Stomach smooth muscle (tissue), 2 donors: ENCODE measurements at regions not wholly inside any gene's neighbourhood (a gene's known extent, or its start where the extent isn't known, plus 50 kb on each side); places are given as distances from the start of the nearest gene placed in this dataset.
"Not testable (repeated sequence)": the region's sequence is repeated elsewhere in the genome, so short reads cannot be mapped to it uniquely, and the experiment has no call there.

Experiments
- H3K27ac ChIP-seq: one replicate; pipeline ENCODE4 v1.7.0; 2013; ENCODE audit warnings: mild to moderate bottlenecking, low read length, inconsistent platforms
- H3K27me3 ChIP-seq, 2 donors: one replicate each; pipeline ENCODE4 v1.7.0; 2013; ENCODE audit warnings: low read length in 2 of 2; ENCODE audit not compliant: insufficient read depth in 2 of 2, control insufficient read depth in 1 of 2
- H3K36me3 ChIP-seq, 2 donors: one replicate each; pipeline ENCODE4 v1.7.0; 2013; ENCODE audit warnings: low read length in 2 of 2; ENCODE audit not compliant: control insufficient read depth in 2 of 2, insufficient read depth in 2 of 2
- H3K4me1 ChIP-seq: one replicate; pipeline ENCODE4 v1.7.0; 2013; ENCODE audit warnings: low read length; ENCODE audit not compliant: control insufficient read depth, insufficient read depth
- H3K4me3 ChIP-seq, 2 donors: one replicate each; pipeline ENCODE4 v1.7.0; 2013; ENCODE audit warnings: low read length in 2 of 2
- H3K9ac ChIP-seq, 2 donors: one replicate each; pipeline ENCODE4 v1.7.0; 2013; ENCODE audit warnings: low read length in 2 of 2, mild to moderate bottlenecking in 1 of 2
- H3K9me3 ChIP-seq, 2 donors: one replicate each; pipeline ENCODE4 v1.7.0; 2013; ENCODE audit warnings: low read length in 2 of 2; ENCODE audit not compliant: control insufficient read depth in 2 of 2
- donor health status: healthy.
- donor health status: Pancreatic carcinoma.

GRCh38 chr3:112698442-112698841 is 57.5 kb upstream of the CCDC80 start:
- not testable (repeated sequence) for H3K4me3 ChIP-seq, H3K27me3 ChIP-seq, H3K36me3 ChIP-seq, H3K27ac ChIP-seq, H3K4me1 ChIP-seq, H3K9ac ChIP-seq, H3K9me3 ChIP-seq

- not testable (repeated sequence) for H3K36me3 ChIP-seq, H3K4me3 ChIP-seq, H3K9me3 ChIP-seq, H3K27me3 ChIP-seq, H3K27ac ChIP-seq, H3K4me1 ChIP-seq, H3K9ac ChIP-seq
Observed at GRCh38 chr3:112696244-112696643, 55.3 kb upstream of the CCDC80 start.

- not testable (repeated sequence) for H3K4me1 ChIP-seq, H3K27me3 ChIP-seq, H3K4me3 ChIP-seq, H3K9me3 ChIP-seq, H3K36me3 ChIP-seq, H3K9ac ChIP-seq
- peak overlapping the region; percentile 24 for H3K27ac ChIP-seq
Observed at GRCh38 chr3:112695377-112696108, 54.6 kb upstream of the CCDC80 start.

GRCh38 chr3:112694906-112695305 is 54.0 kb upstream of the CCDC80 start:
- H3K27ac ChIP-seq, result peak overlapping the region; percentile 24
- H3K4me1 ChIP-seq, H3K4me3 ChIP-seq, H3K36me3 ChIP-seq, H3K9ac ChIP-seq, H3K27me3 ChIP-seq, H3K9me3 ChIP-seq: not testable (repeated sequence)

GRCh38 chr3:112693186-112693585 is 52.2 kb upstream of the CCDC80 start:
- H3K36me3 ChIP-seq, result no peaks in the 10 kb centered on the region
- H3K4me1 ChIP-seq, result peaks cover 8% of the 10 kb centered on the region
- H3K27me3 ChIP-seq, result no peaks in the 10 kb centered on the region
- H3K9me3 ChIP-seq, result peaks cover 0 to 2% of the 10 kb centered on the region in 2 donors
- H3K27ac ChIP-seq, result no peak overlapping the region
- H3K4me3 ChIP-seq, result no peak overlapping the region
- no peak overlapping the region for H3K9ac ChIP-seq
